ENCODE measurements at regions not wholly inside any gene's neighbourhood (a gene's known extent, or its start where the extent isn't known, plus 50 kb on each side); places are given as distances from the start of the nearest gene placed in this dataset.

DNA sequence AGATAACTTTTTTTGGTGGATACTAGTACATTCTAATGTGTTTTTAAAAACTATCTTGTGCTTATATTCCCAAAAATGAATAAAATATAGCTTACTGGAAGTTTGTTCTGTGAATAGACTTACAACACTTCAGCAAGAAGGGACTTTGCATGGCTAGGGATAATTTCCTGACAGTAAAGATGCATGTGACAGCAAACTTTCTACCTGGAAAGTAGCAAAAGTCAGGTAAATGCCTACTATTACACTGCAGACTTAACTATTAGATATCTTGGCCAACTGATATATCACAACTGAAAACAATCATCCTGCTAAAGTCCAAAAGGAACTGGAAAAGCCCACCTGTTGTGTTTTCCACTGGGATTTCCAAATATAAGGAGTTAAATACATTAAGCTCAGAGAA, 1753.5 kb upstream of the CELF4 start:
- BruUV-seq (replicated peaks): no TSS peak
- intact Hi-C loops (cut with micrococcal nuclease; ENCODE audit: unreplicated experiment): no loop called here
- Histone ChIP-seq H3K27me3 (replicated peaks in 1 of 2; ENCODE audit: control insufficient read depth in 2 of 2, insufficient read depth in 2 of 2, low read length in 1 of 2) (no peaks in the 10 kb centered on the region), H3K27ac (ENCODE audit: control insufficient read depth, insufficient read depth) (no peak overlapping the region), H2AFZ (ENCODE audit: control insufficient read depth, low read depth, low read length) (no peak overlapping the region), H3K9ac (ENCODE audit: control insufficient read depth, insufficient read depth, low read length) (no peak overlapping the region), H4K20me1 (ENCODE audit: control insufficient read depth, insufficient read depth) (no peaks in the 10 kb centered on the region), H3K79me2 (ENCODE audit: control insufficient read depth, insufficient read depth, low read length) (no peaks in the 10 kb centered on the region), H3K4me1 (ENCODE audit: control insufficient read depth, insufficient read depth, low read length) (no peaks in the 10 kb centered on the region), H3K4me3 (no peak overlapping the region), H3K9me3 (replicated peaks; ENCODE audit: control insufficient read depth, insufficient read depth, low read length) (no peaks in the 10 kb centered on the region), H3K4me2 (ENCODE audit: control insufficient read depth, insufficient read depth) (no peak overlapping the region), H3K36me3 (ENCODE audit: control insufficient read depth in 2 of 2, insufficient read depth in 2 of 2, low read length in 1 of 2) (no peaks in the 10 kb centered on the region)
- DNase-seq (ENCODE audit: low read depth, low spot score): no peak
- TF ChIP-seq, protein P1, sequence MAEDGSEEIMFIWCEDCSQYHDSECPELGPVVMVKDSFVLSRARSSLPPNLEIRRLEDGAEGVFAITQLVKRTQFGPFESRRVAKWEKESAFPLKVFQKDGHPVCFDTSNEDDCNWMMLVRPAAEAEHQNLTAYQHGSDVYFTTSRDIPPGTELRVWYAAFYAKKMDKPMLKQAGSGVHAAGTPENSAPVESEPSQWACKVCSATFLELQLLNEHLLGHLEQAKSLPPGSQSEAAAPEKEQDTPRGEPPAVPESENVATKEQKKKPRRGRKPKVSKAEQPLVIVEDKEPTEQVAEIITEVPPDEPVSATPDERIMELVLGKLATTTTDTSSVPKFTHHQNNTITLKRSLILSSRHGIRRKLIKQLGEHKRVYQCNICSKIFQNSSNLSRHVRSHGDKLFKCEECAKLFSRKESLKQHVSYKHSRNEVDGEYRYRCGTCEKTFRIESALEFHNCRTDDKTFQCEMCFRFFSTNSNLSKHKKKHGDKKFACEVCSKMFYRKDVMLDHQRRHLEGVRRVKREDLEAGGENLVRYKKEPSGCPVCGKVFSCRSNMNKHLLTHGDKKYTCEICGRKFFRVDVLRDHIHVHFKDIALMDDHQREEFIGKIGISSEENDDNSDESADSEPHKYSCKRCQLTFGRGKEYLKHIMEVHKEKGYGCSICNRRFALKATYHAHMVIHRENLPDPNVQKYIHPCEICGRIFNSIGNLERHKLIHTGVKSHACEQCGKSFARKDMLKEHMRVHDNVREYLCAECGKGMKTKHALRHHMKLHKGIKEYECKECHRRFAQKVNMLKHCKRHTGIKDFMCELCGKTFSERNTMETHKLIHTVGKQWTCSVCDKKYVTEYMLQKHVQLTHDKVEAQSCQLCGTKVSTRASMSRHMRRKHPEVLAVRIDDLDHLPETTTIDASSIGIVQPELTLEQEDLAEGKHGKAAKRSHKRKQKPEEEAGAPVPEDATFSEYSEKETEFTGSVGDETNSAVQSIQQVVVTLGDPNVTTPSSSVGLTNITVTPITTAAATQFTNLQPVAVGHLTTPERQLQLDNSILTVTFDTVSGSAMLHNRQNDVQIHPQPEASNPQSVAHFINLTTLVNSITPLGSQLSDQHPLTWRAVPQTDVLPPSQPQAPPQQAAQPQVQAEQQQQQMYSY (CRISPR knock-in tag; IDR thresholded peaks at IDR 0.05): no peak
- TF ChIP-seq RAD21 (IDR thresholded peaks at IDR 0.05; ENCODE audit: insufficient read depth, low read depth, low read length) (no peak), POLR2AphosphoS2 (IDR thresholded peaks at IDR 0.05; ENCODE audit: low read depth, low read length) (no peak), SPI1 (IDR thresholded peaks at IDR 0.05; ENCODE audit: borderline replicate concordance, insufficient read depth, low read depth, low read length) (no peak), CBFB (IDR thresholded peaks at IDR 0.05; ENCODE audit: low read depth) (no peak), BRCA1 (IDR thresholded peaks at IDR 0.05; ENCODE audit: low read depth, low read length) (no peak), MTA2 (IDR thresholded peaks at IDR 0.05; ENCODE audit: low read depth) (no peak), IKZF2 (IDR thresholded peaks at IDR 0.05) (no peak), EZH2 (IDR thresholded peaks at IDR 0.05; ENCODE audit: borderline replicate concordance, control insufficient read depth, low read depth, low read length) (no peak), CREM (IDR thresholded peaks at IDR 0.05; ENCODE audit: low read depth) (no peak), PML (IDR thresholded peaks at IDR 0.05; ENCODE audit: low read length) (no peak), RAD51 (IDR thresholded peaks at IDR 0.05) (no peak), PAX8 (IDR thresholded peaks at IDR 0.05) (no peak), MEF2B (IDR thresholded peaks at IDR 0.05; ENCODE audit: partially characterized antibody, poor library complexity, severe bottlenecking) (no peak), SUZ12 (IDR thresholded peaks at IDR 0.05; ENCODE audit: unreplicated experiment) (no peak)
- TF ChIP-seq, protein P2, sequence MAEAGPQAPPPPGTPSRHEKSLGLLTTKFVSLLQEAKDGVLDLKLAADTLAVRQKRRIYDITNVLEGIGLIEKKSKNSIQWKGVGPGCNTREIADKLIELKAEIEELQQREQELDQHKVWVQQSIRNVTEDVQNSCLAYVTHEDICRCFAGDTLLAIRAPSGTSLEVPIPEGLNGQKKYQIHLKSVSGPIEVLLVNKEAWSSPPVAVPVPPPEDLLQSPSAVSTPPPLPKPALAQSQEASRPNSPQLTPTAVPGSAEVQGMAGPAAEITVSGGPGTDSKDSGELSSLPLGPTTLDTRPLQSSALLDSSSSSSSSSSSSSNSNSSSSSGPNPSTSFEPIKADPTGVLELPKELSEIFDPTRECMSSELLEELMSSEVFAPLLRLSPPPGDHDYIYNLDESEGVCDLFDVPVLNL (IDR thresholded peaks at IDR 0.05; ENCODE audit: low read depth, low read length): no peak
- TF ChIP-seq, protein P3, sequence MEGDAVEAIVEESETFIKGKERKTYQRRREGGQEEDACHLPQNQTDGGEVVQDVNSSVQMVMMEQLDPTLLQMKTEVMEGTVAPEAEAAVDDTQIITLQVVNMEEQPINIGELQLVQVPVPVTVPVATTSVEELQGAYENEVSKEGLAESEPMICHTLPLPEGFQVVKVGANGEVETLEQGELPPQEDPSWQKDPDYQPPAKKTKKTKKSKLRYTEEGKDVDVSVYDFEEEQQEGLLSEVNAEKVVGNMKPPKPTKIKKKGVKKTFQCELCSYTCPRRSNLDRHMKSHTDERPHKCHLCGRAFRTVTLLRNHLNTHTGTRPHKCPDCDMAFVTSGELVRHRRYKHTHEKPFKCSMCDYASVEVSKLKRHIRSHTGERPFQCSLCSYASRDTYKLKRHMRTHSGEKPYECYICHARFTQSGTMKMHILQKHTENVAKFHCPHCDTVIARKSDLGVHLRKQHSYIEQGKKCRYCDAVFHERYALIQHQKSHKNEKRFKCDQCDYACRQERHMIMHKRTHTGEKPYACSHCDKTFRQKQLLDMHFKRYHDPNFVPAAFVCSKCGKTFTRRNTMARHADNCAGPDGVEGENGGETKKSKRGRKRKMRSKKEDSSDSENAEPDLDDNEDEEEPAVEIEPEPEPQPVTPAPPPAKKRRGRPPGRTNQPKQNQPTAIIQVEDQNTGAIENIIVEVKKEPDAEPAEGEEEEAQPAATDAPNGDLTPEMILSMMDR (IDR thresholded peaks at IDR 0.05 in 2 of 3, conservative IDR thresholded peaks at IDR 0.05 in 1 of 3; ENCODE audit: control insufficient read depth in 2 of 3, extremely low read depth in 1 of 3, insufficient read depth in 1 of 3, low read depth in 3 of 3, low read length in 3 of 3): no peak
- RAD21 ChIA-PET (ENCODE audit: unreplicated experiment): no interaction called here
- FAIRE-seq: no peak
- in situ Hi-C loops (cut with MboI): no loop called here
- CTCF ChIA-PET: no interaction called here
- POLR2A ChIA-PET: no interaction called here
- no peak for ATAC-seq
- SMC1A ChIA-PET (ENCODE audit: uncharacterized antibody, unreplicated experiment): interaction anchor here (1.2 kb wide), 1 partner anchor 126 kb away, joined by 3 read pairs; no protein-coding TSS in a partner anchor

All from GM12878 (cell line).